ENCODE measurements at regions not wholly inside any gene's neighbourhood (a gene's known extent, or its start where the extent isn't known, plus 50 kb on each side); places are given as distances from the start of the nearest gene placed in this dataset.

DNA sequence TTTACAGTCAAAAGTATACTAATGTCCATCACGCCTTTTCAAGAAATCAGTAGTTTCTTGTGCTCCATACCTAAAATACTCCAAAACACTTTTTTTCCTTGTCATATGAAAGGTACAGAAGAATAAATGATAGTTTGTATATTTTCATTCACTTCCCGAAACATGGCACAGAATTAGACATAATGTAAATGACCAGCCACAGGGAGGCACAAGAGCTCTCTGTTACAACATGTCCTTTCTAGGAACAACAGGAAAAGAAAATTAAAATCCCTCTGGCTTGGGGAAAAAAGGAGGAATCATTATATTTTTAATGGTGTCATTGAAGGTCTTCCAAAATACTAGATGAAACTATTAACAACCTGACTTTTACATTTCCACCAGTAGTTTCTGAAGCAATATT is 331.2 kb downstream of the ACTR3B start:
- intact Hi-C loops (cut with micrococcal nuclease), result no loop called here

More for the DNA sequence above, 331.2 kb downstream of the ACTR3B start:
- WGBS, 2 experiments (ENCODE audit: extremely low coverage in 2 of 2, insufficient read length in 1 of 2), result no CpG with 5 or more reads among the region's 2 CpGs
- CTCF ChIA-PET, result no interaction called here
- H3K9ac ChIP-seq (ENCODE audit: low read depth, low read length), result no peak overlapping the region
- POLR2A ChIA-PET (ENCODE audit: unreplicated experiment), result no interaction called here
- no peak overlapping the region for H2AK9ac ChIP-seq (replicated peaks; ENCODE audit: low read depth, low read length, poor library complexity)
- H3K36me3 ChIP-seq (ENCODE audit: control insufficient read depth, insufficient read depth, low read length), result no peaks in the 10 kb centered on the region
- H4K20me1 ChIP-seq (ENCODE audit: insufficient read depth, low read length), result no peaks in the 10 kb centered on the region
- H3K18ac ChIP-seq (ENCODE audit: low read depth, low read length), result no peak overlapping the region
- no peak overlapping the region for H3K14ac ChIP-seq (replicated peaks; ENCODE audit: low read depth, low read length)
- dilution Hi-C loops (cut with HindIII; ENCODE audit: low sequenced_read_pairs, unreplicated experiment), result no loop called here
- no peak overlapping the region for H3K23ac ChIP-seq (ENCODE audit: low read depth, low read length)
- no peaks in the 10 kb centered on the region for H3K9me1 ChIP-seq (ENCODE audit: insufficient read depth, low read length)
- H3K27ac ChIP-seq (ENCODE audit: insufficient read depth, low read length), result no peak overlapping the region
- no peak overlapping the region for H2BK120ac ChIP-seq (ENCODE audit: low read depth, low read length)
- no peak overlapping the region for H4K8ac ChIP-seq (ENCODE audit: low read depth in 2 of 2, low read length in 2 of 2)
- no peak overlapping the region for H2BK15ac ChIP-seq (ENCODE audit: low read depth, low read length)
- no peak overlapping the region for H2AK5ac ChIP-seq (ENCODE audit: low read depth, low read length)
- no peak overlapping the region for H4K91ac ChIP-seq (ENCODE audit: insufficient read depth, low read depth, low read length)
- peaks cover 26% of the 10 kb centered on the region for H3K9me3 ChIP-seq (ENCODE audit: control insufficient read depth, insufficient read depth, low read length)
- no peak overlapping the region for H2BK5ac ChIP-seq (ENCODE audit: low read depth, low read length, poor library complexity, severe bottlenecking)
- TF ChIP-seq RCOR1 (IDR thresholded peaks at IDR 0.05; ENCODE audit: insufficient replicate concordance, low read length) (no peak), NFE2L2 (IDR thresholded peaks at IDR 0.05; ENCODE audit: low read depth, low read length) (no peak), MXI1 (IDR thresholded peaks at IDR 0.05; ENCODE audit: borderline replicate concordance, low read depth, low read length) (no peak), RAD21 (IDR thresholded peaks at IDR 0.05; ENCODE audit: low read length) (no peak), MAZ (IDR thresholded peaks at IDR 0.05; ENCODE audit: borderline replicate concordance, low read depth, low read length) (no peak), RFX5 (IDR thresholded peaks at IDR 0.05; ENCODE audit: low read depth, low read length) (no peak), CEBPB (IDR thresholded peaks at IDR 0.05; ENCODE audit: low read depth, low read length) (no peak), BHLHE40 (IDR thresholded peaks at IDR 0.05; ENCODE audit: low read depth, low read length) (no peak), MAFK (IDR thresholded peaks at IDR 0.05; ENCODE audit: low read depth, low read length) (no peak), CHD1 (IDR thresholded peaks at IDR 0.05; ENCODE audit: low read depth, low read length) (no peak), POLR2A (IDR thresholded peaks at IDR 0.05; ENCODE audit: low read depth, low read length) (no peak), SMC3 (IDR thresholded peaks at IDR 0.05; ENCODE audit: low read depth, low read length) (no peak), FOS (IDR thresholded peaks at IDR 0.05; ENCODE audit: low read depth, low read length) (no peak)
- TF ChIP-seq, protein P1, sequence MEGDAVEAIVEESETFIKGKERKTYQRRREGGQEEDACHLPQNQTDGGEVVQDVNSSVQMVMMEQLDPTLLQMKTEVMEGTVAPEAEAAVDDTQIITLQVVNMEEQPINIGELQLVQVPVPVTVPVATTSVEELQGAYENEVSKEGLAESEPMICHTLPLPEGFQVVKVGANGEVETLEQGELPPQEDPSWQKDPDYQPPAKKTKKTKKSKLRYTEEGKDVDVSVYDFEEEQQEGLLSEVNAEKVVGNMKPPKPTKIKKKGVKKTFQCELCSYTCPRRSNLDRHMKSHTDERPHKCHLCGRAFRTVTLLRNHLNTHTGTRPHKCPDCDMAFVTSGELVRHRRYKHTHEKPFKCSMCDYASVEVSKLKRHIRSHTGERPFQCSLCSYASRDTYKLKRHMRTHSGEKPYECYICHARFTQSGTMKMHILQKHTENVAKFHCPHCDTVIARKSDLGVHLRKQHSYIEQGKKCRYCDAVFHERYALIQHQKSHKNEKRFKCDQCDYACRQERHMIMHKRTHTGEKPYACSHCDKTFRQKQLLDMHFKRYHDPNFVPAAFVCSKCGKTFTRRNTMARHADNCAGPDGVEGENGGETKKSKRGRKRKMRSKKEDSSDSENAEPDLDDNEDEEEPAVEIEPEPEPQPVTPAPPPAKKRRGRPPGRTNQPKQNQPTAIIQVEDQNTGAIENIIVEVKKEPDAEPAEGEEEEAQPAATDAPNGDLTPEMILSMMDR (conservative IDR thresholded peaks at IDR 0.05; ENCODE audit: low read depth, low read length), result no peak
- TF ChIP-seq, protein P2, sequence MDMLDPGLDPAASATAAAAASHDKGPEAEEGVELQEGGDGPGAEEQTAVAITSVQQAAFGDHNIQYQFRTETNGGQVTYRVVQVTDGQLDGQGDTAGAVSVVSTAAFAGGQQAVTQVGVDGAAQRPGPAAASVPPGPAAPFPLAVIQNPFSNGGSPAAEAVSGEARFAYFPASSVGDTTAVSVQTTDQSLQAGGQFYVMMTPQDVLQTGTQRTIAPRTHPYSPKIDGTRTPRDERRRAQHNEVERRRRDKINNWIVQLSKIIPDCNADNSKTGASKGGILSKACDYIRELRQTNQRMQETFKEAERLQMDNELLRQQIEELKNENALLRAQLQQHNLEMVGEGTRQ (IDR thresholded peaks at IDR 0.05; ENCODE audit: low read depth, low read length), result no peak
- TF ChIP-seq, protein P3, sequence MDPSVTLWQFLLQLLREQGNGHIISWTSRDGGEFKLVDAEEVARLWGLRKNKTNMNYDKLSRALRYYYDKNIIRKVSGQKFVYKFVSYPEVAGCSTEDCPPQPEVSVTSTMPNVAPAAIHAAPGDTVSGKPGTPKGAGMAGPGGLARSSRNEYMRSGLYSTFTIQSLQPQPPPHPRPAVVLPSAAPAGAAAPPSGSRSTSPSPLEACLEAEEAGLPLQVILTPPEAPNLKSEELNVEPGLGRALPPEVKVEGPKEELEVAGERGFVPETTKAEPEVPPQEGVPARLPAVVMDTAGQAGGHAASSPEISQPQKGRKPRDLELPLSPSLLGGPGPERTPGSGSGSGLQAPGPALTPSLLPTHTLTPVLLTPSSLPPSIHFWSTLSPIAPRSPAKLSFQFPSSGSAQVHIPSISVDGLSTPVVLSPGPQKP (IDR thresholded peaks at IDR 0.05; ENCODE audit: borderline replicate concordance, low read depth, low read length), result no peak
- in situ Hi-C loops (cut with MboI; ENCODE audit: low sequenced_read_pairs), result no loop called here
- no peak overlapping the region for H2BK20ac ChIP-seq (ENCODE audit: low read depth, low read length)
- BruUV-seq (replicated peaks), result no TSS peak
- no peak overlapping the region for H4K5ac ChIP-seq (ENCODE audit: low read depth, low read length)
- no peak overlapping the region for H3K4me2 ChIP-seq (ENCODE audit: low read depth, low read length)
- H3K79me1 ChIP-seq (ENCODE audit: low read depth in 1 of 2, low read length in 2 of 2), result no peaks in the 10 kb centered on the region
- no peak for ATAC-seq (ENCODE audit: low read depth)
- H3K4me1 ChIP-seq (ENCODE audit: control insufficient read depth, insufficient read depth, low read length), result no peaks in the 10 kb centered on the region
- no peak for DNase-seq
- H3K27me3 ChIP-seq (ENCODE audit: control insufficient read depth, insufficient read depth, low read length), result no peaks in the 10 kb centered on the region
- H3K4me3 ChIP-seq (ENCODE audit: insufficient read depth, low read depth, low read length), result no peak overlapping the region
- no peak overlapping the region for H3K56ac ChIP-seq (ENCODE audit: extremely low read depth, insufficient read depth, low read length)
- no peak overlapping the region for H2AFZ ChIP-seq (replicated peaks; ENCODE audit: low read length, poor library complexity)
- no peak overlapping the region for H3K4ac ChIP-seq (ENCODE audit: low read depth, low read length)
